Progenitor cell of endocrine pancreas (in vitro differentiated cells): ENCODE measurements at regions not wholly inside any gene's neighbourhood (a gene's known extent, or its start where the extent isn't known, plus 50 kb on each side); places are given as distances from the start of the nearest gene placed in this dataset.

Experiments used
- DNase-seq: peaks from one replicate; pipeline ENCODE4 v3.0.0; 2021; ENCODE audit warnings: low spot score; ENCODE audit not compliant: unreplicated experiment
- H3K27ac Mint-ChIP-seq: 2 replicates; pipeline ENCODE4 v1.8.0; 2021; ENCODE audit warnings: mild to moderate bottlenecking, moderate library complexity, mixed read lengths
- H3K27me3 Mint-ChIP-seq: 2 replicates; pipeline ENCODE4 v1.8.0; 2021; ENCODE audit warnings: mixed read lengths
- H3K36me3 Mint-ChIP-seq: 2 replicates; pipeline ENCODE4 v1.8.0; 2022; ENCODE audit warnings: mixed read lengths; ENCODE audit not compliant: insufficient read depth
- H3K4me1 Mint-ChIP-seq: 2 replicates; pipeline ENCODE4 v1.8.0; 2021; ENCODE audit warnings: low read depth, mixed read lengths
- H3K4me3 Mint-ChIP-seq: 2 replicates; pipeline ENCODE4 v1.8.0; 2021; ENCODE audit warnings: low read depth, mild to moderate bottlenecking, moderate library complexity, mixed read lengths
- H3K9me3 Mint-ChIP-seq: 2 replicates; pipeline ENCODE4 v1.8.0; 2021; ENCODE audit warnings: low read depth, mixed read lengths
- CTCF ChIP-seq: fragments of 200-600 bp; sonication (generic); IDR thresholded peaks from one replicate; pipeline ENCODE4 v1.5.0; 2021; ENCODE audit warnings: antibody characterized with exemption, mild to moderate bottlenecking; ENCODE audit not compliant: unreplicated experiment

GRCh38 chr3:78545827-78546226, 1222.0 kb downstream of the ROBO1 start:
- Mint-ChIP-seq H3K4me3 (no peak overlapping the region), H3K27ac (no peak overlapping the region), H3K4me1 (no peaks in the 10 kb centered on the region), H3K27me3 (no peaks in the 10 kb centered on the region), H3K36me3 (peaks cover 2% of the 10 kb centered on the region), H3K9me3 (peaks cover 10% of the 10 kb centered on the region)
- no peak for DNase-seq
- TF ChIP-seq CTCF = no peak
